Activated CD4-positive, alpha-beta T cell treated with anti-CD3 and anti-CD28 coated beads for 36 hours (primary cell): ENCODE measurements at regions not wholly inside any gene's neighbourhood (a gene's known extent, or its start where the extent isn't known, plus 50 kb on each side); places are given as distances from the start of the nearest gene placed in this dataset.

Experiments used
- ATAC-seq: fragments of 200-7000 bp; cut with Tn5 transposase; one replicate; pipeline ENCODE4 v1.10.0; 2021; ENCODE audit warnings: mild to moderate bottlenecking, moderate library complexity
- CTCF ChIA-PET: fragments of 350-600 bp; sonication (Branson Sonifier 250); formaldehyde crosslinking; loops from one replicate; lab custom pipeline; 2021; ENCODE audit warnings: antibody characterized with exemption; lab: Charles Lee
- POLR2A ChIA-PET: fragments of 350-600 bp; sonication (Branson Sonifier 250); formaldehyde crosslinking; loops from one replicate; lab custom pipeline; 2021; ENCODE audit warnings: antibody characterized with exemption, inconsistent platforms; lab: Charles Lee
- DNase-seq: peaks from one replicate; pipeline ENCODE4 v3.0.0-alpha.2; 2020
- H3K27ac Mint-ChIP-seq: one replicate; pipeline ENCODE4 v1.8.0; 2021; ENCODE audit warnings: mixed read lengths
- H3K27me3 Mint-ChIP-seq: one replicate; pipeline ENCODE4 v1.8.0; 2021; ENCODE audit warnings: mixed read lengths
- H3K36me3 Mint-ChIP-seq: one replicate; pipeline ENCODE4 v1.8.0; 2021; ENCODE audit warnings: low read depth, mixed read lengths
- H3K4me1 Mint-ChIP-seq: one replicate; pipeline ENCODE4 v1.8.0; 2021; ENCODE audit warnings: mixed read lengths
- H3K4me3 Mint-ChIP-seq: one replicate; pipeline ENCODE4 v1.8.0; 2021; ENCODE audit warnings: mild to moderate bottlenecking, moderate library complexity, mixed read lengths
- H3K9me3 Mint-ChIP-seq: one replicate; pipeline ENCODE4 v1.8.0; 2021; ENCODE audit warnings: low read depth, mixed read lengths
- intact Hi-C, 2 experiments: fragments of 100-400 bp; cut with DNase I in 1 of 2; cut with micrococcal nuclease in 1 of 2; formaldehyde crosslinking; loops; one replicate each; pipeline versions ENCODE4 v1.14.2 to v1.15.1; 2022 to 2024; cut with DNase I, micrococcal nuclease

DNA sequence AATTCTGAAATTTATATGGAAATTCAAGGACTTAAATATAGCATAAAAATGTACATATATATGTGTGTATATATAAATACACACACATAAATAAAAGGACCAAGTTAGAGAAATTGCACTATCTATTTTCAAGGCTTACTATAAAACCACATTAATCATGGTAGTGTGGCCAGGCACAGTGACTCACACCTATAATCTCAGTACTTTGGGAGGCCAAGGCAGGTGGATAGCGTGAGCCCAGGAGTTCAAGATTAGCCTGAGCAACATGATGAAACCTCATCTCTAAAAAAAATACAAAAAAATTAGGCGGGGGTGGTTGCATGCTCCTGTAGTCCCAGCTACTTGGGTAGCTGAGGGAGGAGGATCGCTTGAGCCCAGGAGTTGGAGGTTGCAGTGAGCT, 171.4 kb upstream of the GORAB start:
- CTCF ChIA-PET: no interaction called here
- peaks cover 13% of the 10 kb centered on the region for H3K9me3 Mint-ChIP-seq
- H3K27ac Mint-ChIP-seq: no peak overlapping the region
- H3K36me3 Mint-ChIP-seq: no peaks in the 10 kb centered on the region
- intact Hi-C loops: no loop called here
- DNase-seq (no peak), ATAC-seq (no peak)
- POLR2A ChIA-PET: no interaction called here
- no peaks in the 10 kb centered on the region for H3K4me1 Mint-ChIP-seq
- H3K4me3 Mint-ChIP-seq: no peak overlapping the region
- H3K27me3 Mint-ChIP-seq: no peaks in the 10 kb centered on the region

DNA sequence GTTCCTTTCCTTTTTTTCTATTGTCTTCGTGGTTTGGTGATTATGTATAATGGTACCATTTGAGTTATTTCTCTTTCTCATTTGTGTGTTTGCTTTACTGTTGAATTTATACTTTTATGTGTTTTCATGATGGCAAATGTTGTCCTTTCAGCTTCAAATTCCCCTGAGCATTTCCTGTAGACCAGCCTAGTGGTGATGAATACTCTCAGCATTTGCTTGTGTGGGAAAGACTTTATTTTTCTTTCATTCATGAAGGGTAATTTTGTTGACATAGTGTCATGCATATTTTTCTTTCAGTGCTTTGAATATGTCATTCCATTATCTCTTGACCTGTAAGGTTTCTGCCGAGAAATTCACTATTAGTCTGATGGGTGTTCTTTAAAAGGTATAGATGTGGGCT, 166.6 kb upstream of the GORAB start:
- no peaks in the 10 kb centered on the region for H3K4me1 Mint-ChIP-seq
- DNase-seq: no peak
- no peak overlapping the region for H3K27ac Mint-ChIP-seq
- CTCF ChIA-PET: no interaction called here
- peaks cover 13% of the 10 kb centered on the region for H3K9me3 Mint-ChIP-seq
- POLR2A ChIA-PET: no interaction called here
- no peak overlapping the region for H3K4me3 Mint-ChIP-seq
- intact Hi-C loops: no loop called here
- H3K27me3 Mint-ChIP-seq: peaks cover 4% of the 10 kb centered on the region
- no peak for ATAC-seq
- no peaks in the 10 kb centered on the region for H3K36me3 Mint-ChIP-seq

DNA sequence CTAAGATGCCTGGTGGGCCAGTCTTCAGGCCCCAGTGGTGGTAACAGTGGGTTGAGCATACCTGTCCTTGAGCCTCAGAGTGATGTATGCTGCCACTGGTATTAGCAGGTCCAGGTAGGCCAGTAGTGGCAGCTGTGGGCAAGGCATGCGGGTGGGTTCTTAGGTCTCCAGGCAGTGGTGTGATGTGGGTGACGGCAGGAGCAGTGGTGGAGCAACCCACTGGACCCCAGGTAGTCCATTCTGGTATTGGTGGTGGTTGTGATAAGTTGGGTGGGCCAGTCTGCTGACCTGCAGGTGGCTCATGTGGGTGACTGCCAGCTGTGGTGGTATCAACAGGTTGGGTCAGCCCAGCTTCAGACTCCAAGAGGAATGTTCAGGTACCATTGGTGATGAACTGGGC, 165.0 kb upstream of the GORAB start:
- CTCF ChIA-PET: no interaction called here
- intact Hi-C loops: no loop called here
- H3K27me3 Mint-ChIP-seq: peaks cover 4% of the 10 kb centered on the region
- peaks cover 13% of the 10 kb centered on the region for H3K9me3 Mint-ChIP-seq
- no peak overlapping the region for H3K4me3 Mint-ChIP-seq
- no peak for DNase-seq
- POLR2A ChIA-PET: no interaction called here
- H3K27ac Mint-ChIP-seq: no peak overlapping the region
- ATAC-seq: no peak
- H3K36me3 Mint-ChIP-seq: no peaks in the 10 kb centered on the region
- H3K4me1 Mint-ChIP-seq: no peaks in the 10 kb centered on the region

DNA sequence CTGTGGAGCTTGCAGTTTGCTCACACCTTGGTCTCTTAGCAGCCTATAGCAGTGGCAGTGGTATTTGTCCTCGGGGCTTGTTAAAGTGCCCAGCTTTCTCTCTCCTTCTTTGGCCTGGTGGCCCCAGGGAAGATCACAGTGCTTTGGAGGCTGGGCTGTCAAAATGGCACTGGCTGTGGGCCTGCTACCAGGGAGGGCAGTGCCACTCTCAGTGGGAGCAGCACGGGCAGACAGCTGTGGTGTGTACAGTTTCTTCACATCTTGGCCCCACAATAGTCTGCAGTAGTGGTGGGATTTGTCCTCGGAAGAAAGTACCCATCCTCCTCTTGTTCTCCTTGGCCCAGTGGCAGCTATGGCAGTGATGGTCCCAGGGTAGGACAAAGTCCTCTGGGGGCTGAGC, 164.4 kb upstream of the GORAB start:
- CTCF ChIA-PET: interaction anchor here (0.6 kb wide), 1 partner anchor 299 kb away, joined by 3 read pairs; no protein-coding TSS in a partner anchor
- Mint-ChIP-seq H3K4me1 (no peaks in the 10 kb centered on the region), H3K27ac (no peak overlapping the region), H3K36me3 (no peaks in the 10 kb centered on the region), H3K27me3 (peaks cover 4% of the 10 kb centered on the region), H3K9me3 (peaks cover 13% of the 10 kb centered on the region), H3K4me3 (no peak overlapping the region)
- DNase-seq (no peak), ATAC-seq (no peak)
- POLR2A ChIA-PET: no interaction called here
- intact Hi-C loops: no loop called here

DNA sequence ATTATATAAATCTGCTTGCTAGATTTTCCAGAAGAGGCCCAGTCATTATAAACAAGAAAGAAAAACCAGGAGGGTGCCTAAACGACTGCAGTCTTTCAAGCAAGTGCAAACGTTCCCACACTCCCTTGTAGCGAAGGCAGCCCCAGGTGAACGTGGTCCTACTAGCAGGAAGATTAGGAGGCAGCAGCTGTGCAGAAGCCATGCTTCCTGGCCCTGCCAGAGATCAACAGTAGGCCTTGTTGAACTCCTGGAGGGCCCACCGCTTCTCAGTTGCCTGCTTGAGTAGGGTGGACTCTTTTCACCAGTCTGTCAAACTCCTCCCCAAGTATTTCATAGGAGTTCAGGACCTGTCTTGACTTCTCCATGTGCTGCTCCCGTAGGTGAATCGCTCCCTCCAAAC, 163.0 kb upstream of the GORAB start:
- peaks cover 13% of the 10 kb centered on the region for H3K9me3 Mint-ChIP-seq
- DNase-seq (no peak), ATAC-seq (no peak)
- no peaks in the 10 kb centered on the region for H3K4me1 Mint-ChIP-seq
- ChIA-PET CTCF (no interaction called here), POLR2A (no interaction called here)
- no peak overlapping the region for H3K4me3 Mint-ChIP-seq
- peaks cover 6% of the 10 kb centered on the region for H3K27me3 Mint-ChIP-seq
- H3K36me3 Mint-ChIP-seq: no peaks in the 10 kb centered on the region
- H3K27ac Mint-ChIP-seq: no peak overlapping the region
- intact Hi-C loops: no loop called here

DNA sequence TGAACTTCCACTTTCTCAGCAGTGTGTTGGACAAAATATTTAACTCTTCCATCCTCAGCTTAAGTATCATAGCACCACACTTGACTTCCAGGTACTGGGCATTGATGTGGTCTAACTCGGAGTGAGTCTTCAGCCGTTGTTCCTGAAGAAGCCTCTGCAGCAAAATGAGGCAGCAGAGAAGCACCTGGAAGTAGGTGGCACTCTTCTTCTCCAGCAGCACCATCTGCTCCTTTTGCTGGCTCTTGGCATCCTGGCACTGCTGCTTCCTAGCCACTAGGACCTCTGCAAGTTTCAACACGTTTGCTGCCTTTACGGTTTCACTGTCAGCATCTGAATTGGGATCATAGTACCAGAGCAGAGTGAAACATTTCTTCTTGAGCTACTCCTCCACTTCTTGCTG, 162.5 kb upstream of the GORAB start:
- H3K4me1 Mint-ChIP-seq: no peaks in the 10 kb centered on the region
- ChIA-PET POLR2A (no interaction called here), CTCF (no interaction called here)
- peaks cover 6% of the 10 kb centered on the region for H3K27me3 Mint-ChIP-seq
- peaks cover 13% of the 10 kb centered on the region for H3K9me3 Mint-ChIP-seq
- intact Hi-C loops: no loop called here
- ATAC-seq (no peak), DNase-seq (no peak)
- no peaks in the 10 kb centered on the region for H3K36me3 Mint-ChIP-seq
- H3K4me3 Mint-ChIP-seq: no peak overlapping the region
- no peak overlapping the region for H3K27ac Mint-ChIP-seq

DNA sequence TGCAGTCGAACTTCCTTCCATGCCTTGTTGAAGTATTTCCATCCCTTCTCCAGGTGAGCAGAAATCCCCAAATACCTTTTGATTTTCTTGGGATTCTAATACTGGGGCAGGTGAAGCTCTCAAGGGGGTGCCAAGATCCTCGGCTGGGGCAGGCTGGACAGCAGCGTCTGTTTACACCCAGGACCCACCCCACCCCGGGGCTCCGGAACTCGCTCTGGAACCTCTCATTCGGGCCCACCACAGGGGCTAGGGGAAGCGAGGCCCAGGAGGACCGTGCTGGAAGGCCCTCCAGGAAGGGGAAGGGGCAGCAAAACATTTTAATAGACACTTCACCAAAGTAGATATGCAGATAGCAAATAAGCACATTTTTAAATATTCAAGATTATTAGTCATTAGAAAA, 161.9 kb upstream of the GORAB start:
- H3K4me3 Mint-ChIP-seq: no peak overlapping the region
- peaks cover 6% of the 10 kb centered on the region for H3K27me3 Mint-ChIP-seq
- POLR2A ChIA-PET: no interaction called here
- ATAC-seq: no peak
- CTCF ChIA-PET: no interaction called here
- no peaks in the 10 kb centered on the region for H3K4me1 Mint-ChIP-seq
- peaks cover 11% of the 10 kb centered on the region for H3K9me3 Mint-ChIP-seq
- no peak for DNase-seq
- intact Hi-C loops: no loop called here
- no peak overlapping the region for H3K27ac Mint-ChIP-seq
- H3K36me3 Mint-ChIP-seq: no peaks in the 10 kb centered on the region

DNA sequence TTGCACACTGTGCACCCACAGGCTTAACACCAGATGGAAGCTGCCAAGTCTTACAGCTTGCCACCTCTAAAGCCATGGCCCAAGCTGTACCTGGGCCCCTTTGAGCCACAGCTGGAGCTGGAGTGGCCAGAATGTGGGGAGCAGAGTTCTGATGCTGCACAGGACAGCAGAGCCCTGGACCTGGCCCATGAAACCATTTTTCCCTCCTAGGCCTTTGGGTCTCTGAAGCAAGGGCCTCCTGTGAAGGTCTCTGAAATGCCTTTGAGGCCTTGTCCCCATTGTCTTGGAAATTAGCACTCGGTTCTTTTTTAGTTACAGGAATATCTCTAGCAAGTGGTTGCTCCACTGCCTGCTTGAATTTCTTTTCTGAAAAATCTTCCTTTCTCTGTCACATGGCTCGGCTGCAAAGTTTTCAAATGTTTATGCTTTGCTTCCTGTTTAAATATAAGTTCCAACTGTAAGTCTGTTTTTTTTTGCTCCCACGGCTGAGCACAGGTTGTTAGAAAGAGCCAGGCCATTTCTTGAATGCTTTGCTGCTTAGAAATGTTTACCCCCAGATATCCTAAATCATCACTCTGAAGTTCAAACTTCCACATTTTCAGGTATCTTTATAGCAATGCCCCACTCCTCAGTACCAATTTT, 156.8 kb upstream of the GORAB start:
- Mint-ChIP-seq H3K27me3 (peaks cover 3% of the 10 kb centered on the region), H3K9me3 (no peaks in the 10 kb centered on the region), H3K36me3 (no peaks in the 10 kb centered on the region), H3K4me1 (no peaks in the 10 kb centered on the region), H3K4me3 (no peak overlapping the region), H3K27ac (no peak overlapping the region)
- ATAC-seq: no peak
- ChIA-PET CTCF (no interaction called here), POLR2A (no interaction called here)
- intact Hi-C loops: no loop called here
- no peak for DNase-seq

DNA sequence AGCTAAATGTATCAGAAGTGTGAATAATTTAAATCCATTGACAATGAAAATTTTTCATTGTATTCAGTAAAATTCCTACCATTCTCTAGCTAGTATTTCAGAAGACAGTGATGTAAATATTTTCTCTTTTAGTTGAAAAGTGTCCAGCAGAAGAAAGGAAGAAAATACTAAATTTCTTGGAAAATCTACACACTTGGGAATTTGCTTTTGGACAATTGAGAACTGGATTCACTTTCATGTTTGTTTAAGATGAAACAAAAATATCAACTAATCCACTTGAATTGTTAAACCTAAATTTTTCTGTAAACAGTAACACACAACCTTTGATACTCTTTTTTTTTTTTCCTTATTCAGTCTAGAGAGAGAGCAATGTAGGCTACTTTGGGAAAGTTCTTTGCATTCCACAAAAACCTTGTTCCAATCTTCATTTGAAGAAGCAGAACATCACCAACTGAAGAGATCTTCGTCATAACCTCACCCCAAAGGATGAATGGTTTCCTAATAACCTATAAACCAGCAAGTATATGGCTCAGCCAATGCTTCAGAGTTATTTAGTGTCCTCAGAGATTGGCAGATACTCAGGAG, 155.1 kb upstream of the GORAB start:
- ATAC-seq: no peak
- intact Hi-C loops: no loop called here
- ChIA-PET CTCF (no interaction called here), POLR2A (no interaction called here)
- Mint-ChIP-seq H3K4me3 (no peak overlapping the region), H3K9me3 (no peaks in the 10 kb centered on the region), H3K27me3 (peaks cover 3% of the 10 kb centered on the region), H3K4me1 (no peaks in the 10 kb centered on the region), H3K36me3 (no peaks in the 10 kb centered on the region), H3K27ac (no peak overlapping the region)
- no peak for DNase-seq

DNA sequence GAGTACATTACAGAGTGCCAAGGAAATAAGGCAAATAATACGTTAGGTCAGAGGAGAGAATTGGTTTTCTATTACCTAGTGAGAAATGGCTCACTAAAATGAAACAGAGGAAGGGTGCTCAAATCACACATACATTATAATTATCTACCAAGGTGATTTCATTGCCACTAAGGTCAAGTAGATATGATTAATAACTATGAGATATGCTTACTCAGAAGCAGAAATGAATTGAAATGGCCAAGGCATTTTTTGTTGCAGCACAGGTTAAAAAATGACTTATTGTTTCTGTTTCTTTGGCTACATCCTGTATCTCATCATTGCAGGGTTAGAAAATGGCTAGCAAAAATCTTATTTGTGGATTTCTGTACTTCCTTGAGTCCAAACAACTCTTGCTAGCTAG, 154.5 kb upstream of the GORAB start:
- no peak overlapping the region for H3K4me3 Mint-ChIP-seq
- POLR2A ChIA-PET: no interaction called here
- peaks cover 7% of the 10 kb centered on the region for H3K27me3 Mint-ChIP-seq
- intact Hi-C loops: no loop called here
- no peaks in the 10 kb centered on the region for H3K36me3 Mint-ChIP-seq
- CTCF ChIA-PET: no interaction called here
- ATAC-seq (no peak), DNase-seq (no peak)
- H3K4me1 Mint-ChIP-seq: no peaks in the 10 kb centered on the region
- no peak overlapping the region for H3K27ac Mint-ChIP-seq
- no peaks in the 10 kb centered on the region for H3K9me3 Mint-ChIP-seq

DNA sequence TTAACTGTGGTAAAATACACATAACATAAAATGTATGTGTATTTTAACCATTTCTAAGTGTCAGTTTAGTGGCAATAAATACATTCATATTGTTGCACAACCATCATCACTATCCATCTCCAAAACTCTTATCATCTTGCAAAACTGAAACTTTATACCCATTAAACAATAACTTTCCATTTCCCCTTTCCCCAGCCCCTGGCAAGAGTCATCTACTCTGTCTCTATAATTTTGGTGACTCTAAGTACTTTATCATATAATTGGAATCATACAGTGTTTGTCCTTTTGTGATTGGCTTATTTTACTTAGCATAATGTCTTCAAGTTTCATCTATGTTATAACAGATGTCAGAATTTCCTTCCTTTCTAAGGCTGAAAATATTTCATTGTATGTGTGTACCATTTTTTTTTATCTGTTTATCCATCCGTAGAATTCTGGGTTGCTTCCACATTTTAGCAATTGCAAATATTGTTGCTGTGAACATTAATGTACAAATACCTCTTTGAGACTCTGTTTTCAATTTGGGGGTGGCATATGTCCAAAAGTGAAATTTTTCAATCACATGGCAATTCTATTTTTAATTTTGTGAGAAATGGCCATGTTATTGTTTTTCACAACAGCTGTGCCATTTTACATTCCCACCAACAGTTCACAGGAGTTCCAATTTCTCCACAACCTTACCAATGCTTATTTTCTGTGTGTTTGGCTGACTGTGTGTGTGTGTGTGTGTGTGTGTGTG, 153.9 kb upstream of the GORAB start:
- no peak overlapping the region for H3K27ac Mint-ChIP-seq
- ChIA-PET CTCF (no interaction called here), POLR2A (no interaction called here)
- H3K36me3 Mint-ChIP-seq: no peaks in the 10 kb centered on the region
- H3K9me3 Mint-ChIP-seq: no peaks in the 10 kb centered on the region
- DNase-seq (no peak), ATAC-seq (no peak)
- intact Hi-C loops: no loop called here
- H3K4me3 Mint-ChIP-seq: no peak overlapping the region
- no peaks in the 10 kb centered on the region for H3K4me1 Mint-ChIP-seq
- peaks cover 7% of the 10 kb centered on the region for H3K27me3 Mint-ChIP-seq

DNA sequence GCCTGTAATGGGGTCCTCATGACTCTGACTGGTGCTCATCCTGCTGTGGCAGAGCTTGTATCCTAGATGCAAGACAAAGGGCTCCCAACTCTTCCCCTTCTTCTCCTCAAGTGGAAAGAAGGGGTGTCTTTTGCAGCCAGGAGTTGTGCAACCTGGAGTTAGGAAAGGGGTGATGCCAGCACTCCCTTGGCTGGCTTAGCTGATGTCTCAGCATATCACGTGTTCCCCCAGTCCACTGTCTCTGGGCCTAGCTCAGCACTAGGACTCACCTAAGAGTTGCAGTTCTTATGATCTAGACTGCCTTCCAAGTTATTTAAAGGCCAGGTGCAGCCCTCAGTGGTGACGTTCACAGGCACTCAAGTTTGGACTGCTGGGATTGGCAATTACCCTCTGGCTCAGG, 146.2 kb upstream of the GORAB start:
- intact Hi-C loops: no loop called here
- Mint-ChIP-seq H3K27ac (no peak overlapping the region), H3K9me3 (no peaks in the 10 kb centered on the region), H3K27me3 (peaks cover 5% of the 10 kb centered on the region), H3K4me3 (no peak overlapping the region), H3K36me3 (no peaks in the 10 kb centered on the region), H3K4me1 (no peaks in the 10 kb centered on the region)
- ChIA-PET CTCF (interaction anchor here (1.2 kb wide), 1 partner anchor 13 kb away, joined by 3 read pairs; no protein-coding TSS in a partner anchor), POLR2A (no interaction called here)
- no peak for DNase-seq
- ATAC-seq: no peak
